GM12865 (cell line): ENCODE measurements at regions not wholly inside any gene's neighbourhood (a gene's known extent, or its start where the extent isn't known, plus 50 kb on each side); places are given as distances from the start of the nearest gene placed in this dataset.

ENCODE experiments used
- DNase-seq: peaks from one replicate; pipeline ENCODE4 v3.0.0; 2010; ENCODE audit warnings: low read depth
- H3K4me3 ChIP-seq: 2 replicates; pipeline ENCODE4 v1.5.1; 2011; ENCODE audit warnings: mild to moderate bottlenecking, low read depth, low read length, control low read depth
- TF ChIP-seq, protein P1 (sequence below): IDR thresholded peaks from 2 replicates; pipeline ENCODE4 v1.5.1; 2011; ENCODE audit warnings: low read length, control low read depth, low read depth, inconsistent platforms; ENCODE audit not compliant: insufficient read depth; ENCODE audit errors: missing control alignments

DNA sequence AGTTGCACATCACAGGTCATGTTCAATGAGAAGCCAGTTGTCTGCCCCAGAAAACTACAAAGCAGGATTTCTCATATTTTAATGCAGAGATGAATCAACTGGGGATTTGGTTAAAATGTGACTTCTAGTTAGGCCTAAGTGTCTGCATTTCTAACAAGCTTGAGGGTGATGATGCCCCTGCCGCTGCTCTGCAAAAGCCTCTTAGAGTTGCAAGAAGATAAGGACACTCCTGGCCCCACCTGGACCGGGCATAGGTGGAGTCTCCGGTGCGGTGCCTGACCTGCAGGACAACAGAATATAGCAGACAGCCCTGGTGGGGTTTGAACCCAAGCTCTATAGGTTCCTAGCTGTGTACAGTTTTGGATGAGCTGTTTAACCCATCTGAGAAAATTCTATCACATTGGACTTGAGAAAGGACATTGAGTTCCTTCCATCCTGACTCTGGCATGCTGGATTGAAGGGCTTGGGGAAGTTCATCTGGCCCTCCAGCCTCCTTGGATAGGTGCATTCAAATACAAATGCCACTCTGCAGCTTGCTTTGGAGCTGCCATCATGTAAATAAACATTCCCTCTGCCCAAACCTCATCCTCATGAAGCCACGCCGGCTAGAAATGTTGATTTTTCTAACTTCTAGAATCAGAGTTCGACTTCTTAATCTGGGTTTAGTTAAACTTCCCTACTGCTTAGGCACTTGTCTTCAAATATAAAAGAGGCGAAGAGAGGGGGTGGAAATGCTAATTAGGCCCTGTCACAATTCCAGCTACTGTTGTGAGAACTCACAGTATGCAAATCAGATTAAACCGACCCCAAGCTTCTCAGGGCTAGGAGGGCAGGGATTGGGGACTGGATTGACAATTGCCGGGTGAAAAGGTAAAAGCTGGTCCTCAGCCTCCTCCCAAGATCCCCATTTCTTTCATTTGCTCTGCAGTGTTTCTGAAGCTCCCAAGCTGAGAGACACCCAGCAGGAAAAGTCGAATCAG, 1225.6 kb downstream of the VRK1 start:
- DNase-seq: no peak
- no peak overlapping the region for H3K4me3 ChIP-seq
- TF ChIP-seq, protein P1, sequence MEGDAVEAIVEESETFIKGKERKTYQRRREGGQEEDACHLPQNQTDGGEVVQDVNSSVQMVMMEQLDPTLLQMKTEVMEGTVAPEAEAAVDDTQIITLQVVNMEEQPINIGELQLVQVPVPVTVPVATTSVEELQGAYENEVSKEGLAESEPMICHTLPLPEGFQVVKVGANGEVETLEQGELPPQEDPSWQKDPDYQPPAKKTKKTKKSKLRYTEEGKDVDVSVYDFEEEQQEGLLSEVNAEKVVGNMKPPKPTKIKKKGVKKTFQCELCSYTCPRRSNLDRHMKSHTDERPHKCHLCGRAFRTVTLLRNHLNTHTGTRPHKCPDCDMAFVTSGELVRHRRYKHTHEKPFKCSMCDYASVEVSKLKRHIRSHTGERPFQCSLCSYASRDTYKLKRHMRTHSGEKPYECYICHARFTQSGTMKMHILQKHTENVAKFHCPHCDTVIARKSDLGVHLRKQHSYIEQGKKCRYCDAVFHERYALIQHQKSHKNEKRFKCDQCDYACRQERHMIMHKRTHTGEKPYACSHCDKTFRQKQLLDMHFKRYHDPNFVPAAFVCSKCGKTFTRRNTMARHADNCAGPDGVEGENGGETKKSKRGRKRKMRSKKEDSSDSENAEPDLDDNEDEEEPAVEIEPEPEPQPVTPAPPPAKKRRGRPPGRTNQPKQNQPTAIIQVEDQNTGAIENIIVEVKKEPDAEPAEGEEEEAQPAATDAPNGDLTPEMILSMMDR: no peak

DNA sequence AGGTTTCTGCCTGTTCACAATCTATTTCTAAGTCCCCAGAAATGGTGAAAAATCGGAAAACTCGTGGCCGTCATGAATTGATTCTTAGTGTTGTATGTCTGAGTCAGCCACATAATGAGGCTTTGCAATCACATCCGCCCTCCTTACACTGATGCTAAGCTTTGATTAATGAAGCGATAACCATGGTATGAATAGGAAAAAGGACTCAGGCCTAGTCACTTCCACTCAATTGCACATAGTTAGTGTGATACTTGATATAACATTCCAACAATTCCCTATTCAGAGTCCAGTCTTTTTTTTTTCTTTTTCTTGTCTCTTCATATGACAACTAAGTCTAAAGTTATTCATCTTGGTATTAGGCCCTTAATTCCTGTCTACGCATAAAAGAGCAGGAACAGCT, 1231.0 kb downstream of the VRK1 start:
- no peak overlapping the region for H3K4me3 ChIP-seq
- TF ChIP-seq, protein P1: no peak
- no peak for DNase-seq

DNA sequence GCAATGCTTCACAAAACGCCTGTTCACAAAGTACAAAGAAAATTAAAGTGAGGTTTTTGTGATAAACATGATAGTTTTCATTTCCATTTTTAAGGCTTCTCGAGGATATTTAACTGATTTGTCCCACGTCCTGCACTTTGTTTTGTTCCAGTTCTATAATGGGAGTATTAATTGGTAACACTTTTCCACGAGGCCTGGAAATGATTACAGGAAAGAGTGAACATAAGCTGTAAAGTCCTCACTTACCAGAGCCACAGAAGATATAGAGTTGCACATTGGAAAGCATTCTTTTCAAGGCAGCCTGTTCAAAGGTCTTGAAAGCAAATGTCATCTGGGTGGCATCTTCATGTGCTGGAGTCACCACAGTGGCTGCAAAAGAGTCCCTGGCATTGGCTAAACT, 1236.6 kb downstream of the BCL11B start:
- TF ChIP-seq, protein P1: no peak
- H3K4me3 ChIP-seq: no peak overlapping the region
- no peak for DNase-seq

DNA sequence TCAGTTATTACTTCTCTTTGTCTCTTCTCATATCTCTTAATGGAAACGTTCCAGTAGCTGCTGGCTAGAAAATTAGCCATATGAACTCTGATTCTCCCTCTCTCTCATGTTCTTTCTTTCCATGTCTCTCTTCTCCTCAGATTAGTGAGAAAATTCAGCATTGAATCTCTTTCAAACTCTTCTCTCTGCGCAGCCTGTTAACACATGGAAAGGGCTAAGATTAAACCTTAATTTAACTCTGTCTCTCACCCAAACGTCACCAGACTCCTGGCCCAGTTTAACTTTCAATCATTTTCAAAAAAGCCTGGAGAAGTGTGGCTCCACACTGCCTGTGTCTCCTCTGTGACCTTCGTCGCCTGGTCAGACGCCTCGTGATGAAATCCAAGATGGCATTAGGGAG, 1234.2 kb downstream of the BCL11B start:
- no peak for DNase-seq
- H3K4me3 ChIP-seq: no peak overlapping the region
- TF ChIP-seq, protein P1: no peak

DNA sequence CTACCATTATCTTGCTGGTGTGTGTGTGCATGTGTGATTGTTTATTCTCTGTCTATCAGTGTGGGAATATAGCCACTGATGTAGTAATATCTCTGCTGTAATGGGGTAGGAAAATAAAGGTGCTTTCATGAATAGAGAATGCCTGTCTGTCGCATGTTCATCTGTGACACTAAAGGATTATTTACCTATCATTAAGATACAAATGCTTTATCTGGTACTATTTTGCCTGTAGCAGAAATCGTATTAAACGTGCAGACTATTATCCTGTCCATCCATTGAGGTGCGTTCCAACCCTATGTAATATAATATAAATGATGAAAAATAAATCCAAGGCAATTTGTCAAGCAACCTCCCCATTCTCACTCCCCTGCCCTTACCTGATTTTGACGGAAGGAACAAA, 1215.1 kb downstream of the BCL11B start:
- TF ChIP-seq, protein P1: no peak
- no peak overlapping the region for H3K4me3 ChIP-seq
- DNase-seq: no peak

DNA sequence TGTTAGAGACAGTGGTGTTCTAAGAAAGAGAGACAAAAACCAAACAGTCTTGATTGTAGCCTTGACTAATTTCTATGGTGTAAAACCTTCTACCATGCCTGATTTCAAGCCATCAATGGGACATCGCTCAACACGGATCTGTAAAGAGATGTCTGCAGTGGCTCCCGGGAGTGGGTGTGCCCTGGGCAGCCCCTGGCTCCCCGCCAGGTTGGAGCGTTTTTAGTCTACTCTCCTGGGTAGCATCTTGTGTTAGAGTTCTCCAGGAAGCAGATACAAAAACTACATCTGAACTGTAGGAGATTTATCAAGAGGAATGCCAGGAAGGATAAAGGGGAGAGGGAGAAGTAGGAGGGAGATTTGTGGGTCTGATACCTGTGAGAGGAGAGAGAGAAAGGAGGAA, 1212.9 kb downstream of the BCL11B start:
- no peak for DNase-seq
- TF ChIP-seq, protein P1: no peak
- no peak overlapping the region for H3K4me3 ChIP-seq
